SK-N-SH (cell line): ENCODE measurements at regions not wholly inside any gene's neighbourhood (a gene's known extent, or its start where the extent isn't known, plus 50 kb on each side); places are given as distances from the start of the nearest gene placed in this dataset.

ENCODE experiments used
- CTCF ChIP-seq: fragments of 200-600 bp; sonication (generic); IDR thresholded peaks from 2 replicates; pipeline ENCODE4 v1.6.1; 2017; ENCODE audit warnings: antibody characterized with exemption, mild to moderate bottlenecking, moderate library complexity
- REST ChIP-seq: IDR thresholded peaks from 2 replicates; pipeline ENCODE4 v1.6.1; 2012; ENCODE audit warnings: mild to moderate bottlenecking, low read depth, low read length, moderate library complexity
- RFX5 ChIP-seq: IDR thresholded peaks from 2 replicates; pipeline ENCODE4 v1.6.1; 2012; ENCODE audit warnings: mild to moderate bottlenecking, improper control_type of control experiment, low read length
- TAF1 ChIP-seq: IDR thresholded peaks from 2 replicates; pipeline ENCODE4 v1.6.1; 2012; ENCODE audit warnings: low read depth, mild to moderate bottlenecking, low read length, moderate library complexity, borderline replicate concordance
- TEAD4 ChIP-seq: IDR thresholded peaks from 2 replicates; pipeline ENCODE4 v1.4.0; 2012; ENCODE audit warnings: mild to moderate bottlenecking, borderline replicate concordance; ENCODE audit not compliant: insufficient read depth
- YY1 ChIP-seq: IDR thresholded peaks from 2 replicates; pipeline ENCODE4 v1.4.0; 2012; ENCODE audit warnings: low read depth, mild to moderate bottlenecking

DNA sequence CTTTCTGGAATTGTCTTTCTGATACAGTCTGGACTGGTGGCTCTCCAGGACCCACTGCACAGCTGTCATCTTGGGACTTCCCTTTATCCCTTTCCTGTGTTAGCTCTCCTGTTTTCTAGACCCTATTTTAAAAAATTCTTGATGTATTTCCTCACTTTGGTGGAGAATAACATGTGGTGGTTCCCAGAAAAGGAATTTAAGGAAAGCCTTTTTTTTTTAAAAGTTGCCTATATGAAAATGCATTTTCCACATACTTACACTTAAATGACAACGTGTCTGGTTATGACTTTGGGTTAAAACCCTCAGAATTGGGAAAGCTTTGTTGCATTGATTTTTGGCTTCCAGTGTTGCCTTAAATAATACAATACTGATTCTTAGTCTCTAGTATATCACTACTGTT is 400.7 kb downstream of the TMEM135 start:
- TF ChIP-seq CTCF (no peak), TAF1 (no peak), REST (no peak), YY1 (no peak), TEAD4 (no peak), RFX5 (no peak)
